Right renal pelvis (tissue), 4 donors: ENCODE measurements at regions not wholly inside any gene's neighbourhood (a gene's known extent, or its start where the extent isn't known, plus 50 kb on each side); places are given as distances from the start of the nearest gene placed in this dataset.

Experiments used
- DNase-seq, 4 donors: peaks; one replicate each; pipeline ENCODE4 v3.0.0-alpha.2; 2013; ENCODE audit warnings: low read depth in 4 of 4, low spot score in 3 of 4, missing footprints in 1 of 4

DNA sequence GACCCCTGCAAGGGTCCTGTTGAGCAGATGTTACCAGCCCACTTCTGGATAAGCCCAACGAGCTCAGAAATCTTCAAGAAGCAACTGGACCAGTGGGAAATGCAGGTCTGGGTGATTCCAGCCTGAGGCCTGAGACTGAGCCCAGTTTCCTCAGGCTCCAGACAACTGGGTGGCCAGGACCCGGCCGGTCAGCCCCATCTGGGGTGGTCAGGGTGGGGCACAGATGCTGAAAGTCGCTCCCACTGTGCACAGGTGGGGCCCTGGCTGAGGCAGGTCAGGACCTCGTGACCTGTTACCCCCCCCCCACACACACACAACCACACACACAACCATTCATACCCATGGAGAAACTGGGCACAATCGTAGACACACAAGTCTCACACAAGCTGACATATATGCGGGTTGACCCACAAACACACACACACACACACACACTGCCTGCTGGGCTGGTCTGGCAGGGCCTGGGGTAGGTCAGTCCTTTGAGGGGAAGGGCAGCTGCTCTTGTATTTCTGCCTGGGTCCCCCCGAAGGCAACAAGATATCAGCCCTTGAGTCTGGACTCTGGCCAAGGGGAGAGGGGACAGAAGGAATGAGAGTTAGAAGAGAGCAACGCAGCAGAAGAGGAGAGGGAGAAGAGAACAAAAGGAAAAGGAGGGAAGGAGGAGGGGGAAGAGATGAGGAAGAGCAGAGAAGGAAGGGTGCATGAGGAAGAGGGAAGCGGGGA is 99.0 kb upstream of the CDH5 start:
- no peak for DNase-seq

GRCh38 chr16:66266436-66267291 is 99.8 kb upstream of the CDH5 start:
- DNase-seq = peak in 1 of 4 donors; percentile 51

DNA sequence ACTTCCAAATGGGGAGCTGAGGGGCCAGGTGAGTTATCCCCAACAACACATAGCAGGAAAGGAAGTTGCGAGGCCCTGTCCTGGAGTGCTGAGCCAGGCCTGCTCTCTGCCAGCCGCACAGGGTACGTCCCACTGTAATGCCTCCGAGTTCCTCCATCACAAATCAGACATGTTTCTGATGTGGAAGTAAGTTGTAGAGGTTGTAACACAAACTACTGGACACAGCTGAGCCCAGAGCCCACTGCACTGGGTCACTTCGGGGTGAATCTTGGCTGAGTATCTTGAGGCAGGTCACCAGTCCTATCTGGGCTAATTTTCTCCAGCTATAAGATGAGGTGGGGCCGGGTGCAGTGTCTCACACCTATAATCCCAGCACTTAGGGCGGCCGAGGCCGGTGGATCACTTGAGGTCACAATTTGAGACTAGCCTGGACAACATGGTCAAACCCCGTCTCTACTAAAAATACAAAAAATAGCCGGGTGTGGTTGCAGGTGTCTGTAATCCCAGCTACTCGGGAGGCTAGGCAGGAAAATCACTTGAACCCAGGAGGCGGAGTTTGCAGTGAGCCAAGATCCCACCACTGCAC is 100.8 kb upstream of the CDH5 start:
- DNase-seq = no peak

GRCh38 chr16:66265048-66265415 is 101.5 kb upstream of the CDH5 start:
- DNase-seq = no peak

- DNase-seq = no peak
Observed at GRCh38 chr16:66264311-66265047, 102.0 kb upstream of the CDH5 start.

DNA sequence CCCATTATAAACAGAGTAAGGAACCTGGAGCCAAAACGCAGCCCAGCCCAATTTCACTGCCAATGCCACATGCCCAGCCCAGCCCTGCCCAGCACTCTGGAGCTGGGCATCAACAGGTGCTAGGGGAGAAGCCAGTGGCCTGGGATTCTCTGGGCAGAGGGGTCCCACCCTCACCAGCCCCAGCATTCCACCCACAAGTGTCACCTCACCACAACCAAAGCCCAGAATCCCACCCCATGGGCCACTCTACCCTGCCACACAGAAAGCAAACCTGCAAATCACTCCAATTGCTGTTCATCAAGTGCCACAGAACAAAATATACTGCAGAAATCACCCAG is 102.5 kb upstream of the CDH5 start:
- no peak for DNase-seq

GRCh38 chr16:66263168-66263972 is 103.1 kb upstream of the CDH5 start:
- no peak for DNase-seq

DNA sequence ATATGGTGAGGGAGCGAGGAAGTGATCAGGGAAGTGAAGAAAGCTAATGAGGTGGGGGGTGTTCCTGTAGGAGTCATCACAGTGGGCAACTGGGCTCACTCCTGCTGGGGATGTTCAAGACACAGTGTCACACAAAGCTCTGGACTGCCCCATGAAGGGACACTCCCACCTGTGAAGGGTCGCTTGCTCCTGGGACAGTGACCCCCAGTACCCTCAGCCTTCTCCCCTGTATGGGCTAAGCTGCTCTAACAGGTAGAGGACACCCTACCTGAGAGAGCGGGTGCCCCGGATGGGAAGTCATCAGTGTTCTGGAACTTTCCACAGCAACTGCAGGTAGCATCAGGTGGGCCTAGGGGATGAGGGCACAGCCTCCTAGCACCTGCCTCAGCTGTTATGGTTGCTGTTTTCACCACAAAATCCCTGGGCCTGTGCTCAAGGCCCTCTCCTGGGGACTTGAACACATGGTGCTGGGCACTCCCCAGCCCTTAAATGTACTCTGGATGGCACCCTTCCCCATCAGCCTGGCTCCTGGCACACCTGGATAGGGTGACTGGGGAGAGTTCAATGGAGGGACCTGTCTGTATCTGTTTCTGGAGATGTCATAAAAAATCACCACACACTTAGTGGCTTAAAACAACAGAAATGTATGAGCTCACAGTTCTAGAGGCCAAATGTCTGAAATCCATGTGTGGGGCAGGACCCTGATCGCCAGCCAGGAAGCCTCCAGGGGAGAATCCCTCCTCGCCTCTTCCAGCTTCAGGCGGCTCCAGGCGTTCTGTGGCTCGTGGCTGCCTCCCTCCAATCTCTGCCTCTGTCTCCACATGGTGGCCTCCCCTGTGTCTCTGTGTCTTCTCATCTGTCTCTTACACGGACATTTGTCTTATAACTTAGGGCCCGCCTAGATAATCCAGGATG is 104.0 kb upstream of the CDH5 start:
- DNase-seq = no peak

DNA sequence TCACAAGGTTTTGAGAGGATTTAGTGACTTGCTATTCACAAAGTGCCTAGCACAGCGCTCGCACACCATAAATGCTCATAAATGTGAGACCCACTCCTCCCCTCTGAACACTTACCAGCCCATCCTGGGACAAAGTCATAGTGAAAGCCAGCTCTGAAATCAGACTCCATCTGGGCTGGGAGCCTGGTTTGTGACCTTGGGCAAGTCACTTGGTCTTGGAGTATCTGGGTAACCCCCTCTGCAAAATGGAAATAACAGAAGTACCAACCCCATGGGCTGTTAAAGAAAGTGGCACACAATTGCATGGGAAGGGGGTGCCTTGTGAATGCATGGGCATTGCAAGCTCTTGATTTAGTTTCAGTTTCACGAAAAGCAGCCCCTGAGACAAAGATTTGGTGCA is 104.7 kb upstream of the CDH5 start:
- no peak for DNase-seq

DNA sequence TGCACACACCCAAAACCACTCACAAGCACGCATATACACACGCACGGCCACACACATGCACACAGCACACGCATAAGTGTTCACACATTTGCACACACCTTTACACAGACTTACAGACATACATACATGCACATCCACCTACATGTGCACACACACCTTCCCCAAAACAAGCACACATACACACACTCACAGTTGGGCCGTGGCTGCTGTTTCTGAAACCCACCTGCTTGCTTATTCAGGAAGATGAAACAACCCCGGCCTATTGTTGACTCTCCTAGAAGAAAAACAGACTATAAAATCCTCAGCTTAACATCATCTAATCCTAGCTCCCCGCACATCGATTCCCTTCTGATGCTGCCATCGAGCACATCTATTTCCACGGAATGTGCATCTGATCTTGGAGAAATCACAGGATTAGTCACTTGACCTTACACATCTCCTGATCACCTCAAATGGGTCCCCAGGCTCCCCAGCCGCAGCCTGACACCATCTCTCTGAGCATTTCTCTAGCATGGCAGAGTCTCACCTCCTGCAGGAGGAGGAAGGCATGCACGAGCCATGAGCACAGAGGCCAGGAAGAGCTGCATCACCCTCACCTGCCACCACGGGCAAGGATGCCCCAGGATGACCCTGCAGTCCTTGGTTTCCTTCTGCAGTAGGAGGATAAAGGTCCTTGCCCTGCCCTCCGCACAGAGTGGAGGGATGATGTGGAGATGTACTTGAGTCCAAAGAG is 105.8 kb upstream of the CDH5 start:
- no peak for DNase-seq

DNA sequence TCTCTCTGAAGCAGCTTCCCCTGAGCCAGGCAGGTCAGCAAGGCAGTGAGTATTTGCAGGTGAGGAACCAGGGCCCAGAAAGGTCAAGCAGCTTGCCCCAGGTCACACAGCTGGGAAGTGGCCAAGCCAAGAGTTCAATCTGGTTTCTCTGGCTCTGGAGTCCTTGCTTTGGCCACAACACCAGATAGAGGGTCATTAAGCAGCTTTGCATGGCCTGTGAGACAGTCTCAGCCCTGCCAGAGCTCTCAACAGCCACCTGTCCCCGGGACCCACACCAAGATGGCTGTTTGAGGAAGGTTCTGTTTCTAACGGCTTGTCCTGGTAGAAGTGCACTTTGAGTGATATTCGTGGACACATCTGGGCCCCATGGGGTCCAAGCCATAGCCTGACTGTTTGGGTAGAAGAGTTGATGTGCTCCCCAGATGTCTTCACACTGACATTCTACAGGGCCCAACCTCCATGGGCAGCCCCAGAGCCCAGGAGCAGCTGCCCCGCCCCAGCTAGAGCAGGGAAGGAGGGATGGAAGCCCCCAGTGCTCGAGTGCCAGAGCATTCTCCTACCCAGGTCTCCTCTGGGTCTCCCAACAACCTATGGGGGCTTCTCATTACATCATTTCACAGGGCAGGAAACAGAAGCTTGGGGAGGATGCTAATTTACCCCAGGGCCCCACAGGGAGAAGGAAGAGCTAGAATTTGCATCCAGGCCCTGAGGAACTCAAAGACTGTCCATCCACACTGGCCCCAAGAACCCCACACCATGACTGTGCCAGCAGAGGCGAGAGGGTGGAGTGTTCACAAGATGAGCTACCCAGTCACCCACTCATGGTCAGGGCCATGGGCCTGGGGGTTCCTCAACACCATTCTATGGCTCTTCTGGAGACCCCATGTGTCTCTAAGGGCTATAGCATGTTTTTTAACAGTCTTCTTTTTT is 107.3 kb upstream of the CDH5 start:
- DNase-seq = no peak

DNA sequence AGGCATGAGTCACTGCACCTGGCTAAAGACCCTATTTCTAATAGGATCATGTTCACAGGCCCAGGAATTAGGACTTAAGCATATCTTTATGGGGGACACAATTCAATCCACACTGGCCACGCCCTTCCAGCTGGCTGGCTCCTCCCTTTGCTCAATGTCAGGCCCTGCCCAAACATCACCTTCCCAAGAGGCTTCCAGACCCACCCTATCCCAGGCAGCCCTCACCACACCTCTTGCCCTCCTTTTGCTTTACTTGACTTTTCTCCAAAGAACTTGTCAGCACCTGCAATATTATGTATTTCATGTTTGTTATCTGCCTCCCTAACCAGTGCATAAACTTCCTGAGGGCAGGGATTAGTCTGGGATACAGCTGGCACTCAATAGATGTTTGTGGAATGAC is 109.6 kb upstream of the CDH5 start:
- DNase-seq = no peak

DNA sequence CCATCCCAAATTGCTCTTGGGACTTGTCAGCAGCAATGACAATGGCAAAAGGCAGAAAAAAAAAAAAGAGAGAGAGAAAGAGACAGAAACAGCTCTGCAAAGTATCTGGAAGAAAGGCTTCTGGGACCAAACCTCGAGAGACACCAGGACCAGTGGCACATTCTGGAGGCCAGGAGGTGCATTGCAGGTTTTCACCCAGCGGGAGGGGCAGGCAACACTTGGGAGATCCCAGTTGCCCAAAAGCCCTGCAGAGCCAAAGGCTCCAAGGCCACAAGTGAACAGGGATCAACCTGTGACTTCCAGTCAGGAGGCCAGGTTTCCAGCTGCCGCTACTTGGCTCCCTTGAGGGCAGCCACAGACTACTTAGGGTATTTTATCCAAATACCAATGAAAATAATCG is 110.8 kb upstream of the CDH5 start:
- no peak for DNase-seq

- no peak for DNase-seq
Observed at GRCh38 chr16:66254751-66255150, 111.7 kb upstream of the CDH5 start.

- no peak for DNase-seq
Observed at GRCh38 chr16:66254106-66254505, 112.4 kb upstream of the CDH5 start.

- DNase-seq = no peak
Observed at GRCh38 chr16:66251476-66252160, 114.9 kb upstream of the CDH5 start.
